Keratinocyte (primary cell): ENCODE measurements at regions not wholly inside any gene's neighbourhood (a gene's known extent, or its start where the extent isn't known, plus 50 kb on each side); places are given as distances from the start of the nearest gene placed in this dataset.
"Not testable (repeated sequence)": the region's sequence is repeated elsewhere in the genome, so short reads cannot be mapped to it uniquely, and the experiment has no call there.

Experiments used
- DNase-seq: peaks from one replicate; pipeline ENCODE4 v3.0.0-alpha.2; 2011; ENCODE audit warnings: low read depth, missing footprints, low spot score
- FAIRE-seq: peaks from 2 replicates; lab custom pipeline; 2011; peaks lifted over from hg19 to GRCh38; lab: Jason Lieb, UNC
- H2AFZ ChIP-seq: 2 replicates; pipeline ENCODE4 v1.6.0; 2012; ENCODE audit warnings: low read length, control low read depth, inconsistent platforms; ENCODE audit not compliant: control insufficient read depth
- H3K27ac ChIP-seq: 2 replicates; pipeline ENCODE4 v1.5.1; 2011; ENCODE audit warnings: low read length; ENCODE audit not compliant: control insufficient read depth, insufficient read depth
- H3K27me3 ChIP-seq: 3 replicates; pipeline ENCODE4 v1.6.0; 2011; ENCODE audit warnings: low read length; ENCODE audit not compliant: control insufficient read depth, insufficient read depth; ENCODE audit errors: extremely low read depth
- H3K36me3 ChIP-seq, 2 experiments: 2 replicates in 1 of 2; 3 replicates in 1 of 2; pipeline ENCODE4 v1.5.1; 2011; ENCODE audit warnings: low read length in 2 of 2, mild to moderate bottlenecking in 1 of 2; ENCODE audit not compliant: control insufficient read depth in 2 of 2, insufficient read depth in 2 of 2; ENCODE audit errors: extremely low read depth in 1 of 2
- H3K4me1 ChIP-seq: 3 replicates; pipeline ENCODE4 v1.5.1; 2011; ENCODE audit warnings: low read length; ENCODE audit not compliant: control insufficient read depth, insufficient read depth; ENCODE audit errors: extremely low read depth
- H3K4me2 ChIP-seq: 3 replicates; pipeline ENCODE4 v1.6.0; 2011; ENCODE audit warnings: low read depth, low read length; ENCODE audit not compliant: control insufficient read depth, insufficient read depth; ENCODE audit errors: extremely low read depth
- H3K4me3 ChIP-seq, 3 experiments: fragments of 200-600 bp in 1 of 3; sonication (generic) in 1 of 3; 2 replicates in 2 of 3; 3 replicates in 1 of 3; pipeline ENCODE4 v1.5.1; 2011 to 2016; ENCODE audit warnings: low read length in 3 of 3, mild to moderate bottlenecking in 3 of 3, control low read depth in 2 of 3, inconsistent platforms in 1 of 3, low read depth in 1 of 3, mixed read lengths in 1 of 3, mixed run types in 1 of 3, moderate library complexity in 1 of 3; ENCODE audit not compliant: control insufficient read depth in 2 of 3, insufficient read depth in 2 of 3; ENCODE audit errors: extremely low read depth in 1 of 3
- H3K79me2 ChIP-seq: 2 replicates; pipeline ENCODE4 v1.6.0; 2012; ENCODE audit warnings: low read length; ENCODE audit not compliant: control insufficient read depth, insufficient read depth
- H3K9ac ChIP-seq: 3 replicates; pipeline ENCODE4 v1.6.0; 2011; ENCODE audit warnings: low read length; ENCODE audit not compliant: control insufficient read depth, insufficient read depth; ENCODE audit errors: extremely low read depth
- H3K9me1 ChIP-seq: 3 replicates; pipeline ENCODE4 v1.6.0; 2011; ENCODE audit warnings: low read length; ENCODE audit not compliant: control insufficient read depth, insufficient read depth; ENCODE audit errors: extremely low read depth
- H3K9me3 ChIP-seq: 2 replicates; pipeline ENCODE4 v1.5.1; 2012; ENCODE audit warnings: low read depth, low read length; ENCODE audit not compliant: control insufficient read depth
- H4K20me1 ChIP-seq: 3 replicates; pipeline ENCODE4 v1.6.0; 2011; ENCODE audit warnings: low read length; ENCODE audit not compliant: control insufficient read depth, insufficient read depth; ENCODE audit errors: extremely low read depth
- EZH2 ChIP-seq: IDR thresholded peaks from one replicate; pipeline ENCODE4 v1.6.1; 2012; ENCODE audit warnings: inconsistent platforms, mild to moderate bottlenecking, low read length, moderate library complexity
- dilution Hi-C: fragments of 300-500 bp; cut with MboI; formaldehyde crosslinking; loops from one replicate; pipeline ENCODE4 v1.7.0; 2020; ENCODE audit warnings: low sequenced_read_pairs; ENCODE audit not compliant: extremely low pct_ligation_motif_present
- TF ChIP-seq, protein P1 (sequence below), 3 experiments: IDR thresholded peaks in 1 of 3; conservative IDR thresholded peaks in 1 of 3; optimal IDR thresholded peaks in 1 of 3; 2 replicates in 2 of 3; 3 replicates in 1 of 3; pipeline versions ENCODE3 to v1.5.1; 2011; ENCODE audit warnings: low read length in 3 of 3, mild to moderate bottlenecking in 3 of 3, moderate library complexity in 2 of 3, control low read depth in 1 of 3, inconsistent platforms in 1 of 3; ENCODE audit not compliant: insufficient read depth in 2 of 3; ENCODE audit errors: extremely low read depth in 1 of 3

DNA sequence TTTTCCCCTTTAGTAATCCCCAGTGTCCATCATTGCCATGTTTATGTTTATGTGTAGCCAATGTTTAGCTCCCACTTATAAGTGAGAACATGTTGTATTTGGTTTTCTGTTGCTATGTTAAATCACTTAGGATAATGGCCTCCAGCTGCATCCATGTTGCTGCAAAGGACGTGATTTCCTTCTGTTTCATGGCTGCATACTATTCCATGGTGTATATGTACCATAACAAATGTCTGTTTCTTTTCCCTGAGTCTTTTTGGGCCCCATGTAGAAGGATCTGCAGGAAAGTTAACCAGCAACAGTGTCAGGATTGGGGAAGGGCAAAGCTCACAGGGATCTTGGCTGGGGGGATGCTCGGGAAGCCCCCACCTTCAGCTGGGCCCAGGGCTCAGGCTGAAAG, 64.3 kb upstream of the SULF2 start:
- Histone ChIP-seq H3K9me3 (no peaks in the 10 kb centered on the region), H3K4me3 (no peak overlapping the region), H3K4me2 (no peak overlapping the region), H3K4me1 (peaks cover 26% of the 10 kb centered on the region), H3K27ac (no peak overlapping the region), H3K9me1 (no peaks in the 10 kb centered on the region), H3K9ac (no peak overlapping the region), H2AFZ (no peak overlapping the region), H3K27me3 (no peaks in the 10 kb centered on the region), H3K36me3 (no peaks in the 10 kb centered on the region), H3K79me2 (no peaks in the 10 kb centered on the region), H4K20me1 (no peaks in the 10 kb centered on the region)
- dilution Hi-C loops = no loop called here
- FAIRE-seq (no peak), DNase-seq (no peak)
- TF ChIP-seq, protein P1, sequence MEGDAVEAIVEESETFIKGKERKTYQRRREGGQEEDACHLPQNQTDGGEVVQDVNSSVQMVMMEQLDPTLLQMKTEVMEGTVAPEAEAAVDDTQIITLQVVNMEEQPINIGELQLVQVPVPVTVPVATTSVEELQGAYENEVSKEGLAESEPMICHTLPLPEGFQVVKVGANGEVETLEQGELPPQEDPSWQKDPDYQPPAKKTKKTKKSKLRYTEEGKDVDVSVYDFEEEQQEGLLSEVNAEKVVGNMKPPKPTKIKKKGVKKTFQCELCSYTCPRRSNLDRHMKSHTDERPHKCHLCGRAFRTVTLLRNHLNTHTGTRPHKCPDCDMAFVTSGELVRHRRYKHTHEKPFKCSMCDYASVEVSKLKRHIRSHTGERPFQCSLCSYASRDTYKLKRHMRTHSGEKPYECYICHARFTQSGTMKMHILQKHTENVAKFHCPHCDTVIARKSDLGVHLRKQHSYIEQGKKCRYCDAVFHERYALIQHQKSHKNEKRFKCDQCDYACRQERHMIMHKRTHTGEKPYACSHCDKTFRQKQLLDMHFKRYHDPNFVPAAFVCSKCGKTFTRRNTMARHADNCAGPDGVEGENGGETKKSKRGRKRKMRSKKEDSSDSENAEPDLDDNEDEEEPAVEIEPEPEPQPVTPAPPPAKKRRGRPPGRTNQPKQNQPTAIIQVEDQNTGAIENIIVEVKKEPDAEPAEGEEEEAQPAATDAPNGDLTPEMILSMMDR (optimal IDR thresholded peaks at IDR 0.05 in 1 of 3, IDR thresholded peaks at IDR 0.05 in 1 of 3, conservative IDR thresholded peaks at IDR 0.05 in 1 of 3; ENCODE audit: extremely low read depth in 1 of 3, insufficient read depth in 2 of 3, low read length in 3 of 3) = no peak
- no peak for TF ChIP-seq EZH2

- H3K9ac ChIP-seq = no peak overlapping the region
- H3K4me2 ChIP-seq = no peak overlapping the region
- H3K27me3 ChIP-seq = no peaks in the 10 kb centered on the region
- H2AFZ ChIP-seq = no peak overlapping the region
- FAIRE-seq = no peak
- H3K79me2 ChIP-seq = no peaks in the 10 kb centered on the region
- H3K4me3 ChIP-seq = no peak overlapping the region
- no peaks in the 10 kb centered on the region for H3K36me3 ChIP-seq
- no peaks in the 10 kb centered on the region for H3K9me1 ChIP-seq
- dilution Hi-C loops = no loop called here
- TF ChIP-seq EZH2 = no peak
- TF ChIP-seq, protein P1 (optimal IDR thresholded peaks at IDR 0.05 in 1 of 3, IDR thresholded peaks at IDR 0.05 in 1 of 3, conservative IDR thresholded peaks at IDR 0.05 in 1 of 3; ENCODE audit: extremely low read depth in 1 of 3, insufficient read depth in 2 of 3, low read length in 3 of 3) = no peak
- H3K4me1 ChIP-seq = peaks cover 31% of the 10 kb centered on the region
- no peak for DNase-seq
- H4K20me1 ChIP-seq = no peaks in the 10 kb centered on the region
- no peak overlapping the region for H3K27ac ChIP-seq
- no peaks in the 10 kb centered on the region for H3K9me3 ChIP-seq
These were observed 63.7 kb upstream of the SULF2 start for GRCh38 chr20:47849006-47849405.

GRCh38 chr20:47848534-47848933, 63.3 kb upstream of the SULF2 start:
- DNase-seq, H3K9ac ChIP-seq, H3K79me2 ChIP-seq, H3K27ac ChIP-seq, dilution Hi-C loops, H3K4me3 ChIP-seq, H3K4me2 ChIP-seq, H3K36me3 ChIP-seq, H3K9me1 ChIP-seq, H3K9me3 ChIP-seq, FAIRE-seq, H3K27me3 ChIP-seq, H2AFZ ChIP-seq, H4K20me1 ChIP-seq: not testable (repeated sequence)
- H3K4me1 ChIP-seq = peaks cover 35% of the 10 kb centered on the region
